ENCODE measurements at regions not wholly inside any gene's neighbourhood (a gene's known extent, or its start where the extent isn't known, plus 50 kb on each side); places are given as distances from the start of the nearest gene placed in this dataset.

DNA sequence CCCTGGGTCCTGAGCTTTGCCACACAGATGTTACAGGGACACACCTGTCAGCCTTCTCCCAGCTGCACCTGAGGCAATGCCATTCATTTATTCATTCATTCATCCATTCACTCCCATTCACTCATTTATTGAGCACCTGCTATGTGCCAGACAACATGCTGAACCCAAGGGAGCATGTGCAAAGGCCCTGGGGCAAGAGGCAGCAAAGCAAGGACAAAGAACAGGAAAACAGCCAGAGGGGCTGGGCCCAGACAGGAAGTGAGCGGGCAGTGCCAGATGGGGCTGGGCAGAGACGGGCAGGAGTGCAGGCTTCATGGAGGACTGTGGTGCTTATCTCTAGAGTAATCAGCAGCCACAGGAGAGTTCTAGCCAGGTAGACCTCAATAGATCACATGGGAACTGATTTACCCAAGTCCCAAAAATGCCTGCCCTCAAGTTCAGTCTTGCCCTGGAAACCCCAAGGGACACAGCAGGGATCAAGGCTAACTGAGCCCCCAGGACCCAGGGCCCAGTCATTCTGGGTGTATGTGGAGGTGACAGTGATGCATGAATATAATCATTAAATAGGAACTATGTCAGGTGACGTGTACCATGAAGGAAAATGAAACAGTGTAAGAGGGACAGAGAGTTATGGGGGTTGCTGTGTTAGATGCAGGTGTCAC, 530.3 kb downstream of the MATN1 start:
- DNase-seq, result no peak

DNA sequence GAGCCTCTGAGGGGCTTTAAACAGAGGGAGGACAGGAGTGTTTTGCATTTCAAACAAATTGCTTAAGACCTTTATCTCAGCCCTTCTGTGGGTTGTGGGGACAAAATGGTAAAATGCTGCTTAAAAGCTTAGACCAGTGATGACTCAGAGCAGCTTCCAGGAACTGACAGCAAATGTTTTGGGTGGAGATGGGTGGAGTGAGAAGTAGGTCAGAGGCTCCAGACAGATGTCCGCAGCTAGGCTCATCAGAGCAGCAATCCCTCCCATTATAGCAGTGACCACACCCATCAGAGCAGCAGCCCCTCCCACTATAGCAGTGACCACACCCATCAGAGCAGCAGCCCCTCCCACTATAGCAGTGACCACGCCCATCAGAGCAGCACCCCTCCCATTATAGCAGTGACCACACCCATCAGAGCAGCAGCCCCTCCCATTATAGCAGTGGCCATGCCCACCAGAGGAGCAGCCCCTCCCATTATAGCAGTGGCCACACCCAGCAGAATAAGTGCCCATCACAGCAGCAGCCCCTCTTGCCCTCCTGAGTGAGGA, 532.2 kb downstream of the MATN1 start:
- DNase-seq, result no peak

DNA sequence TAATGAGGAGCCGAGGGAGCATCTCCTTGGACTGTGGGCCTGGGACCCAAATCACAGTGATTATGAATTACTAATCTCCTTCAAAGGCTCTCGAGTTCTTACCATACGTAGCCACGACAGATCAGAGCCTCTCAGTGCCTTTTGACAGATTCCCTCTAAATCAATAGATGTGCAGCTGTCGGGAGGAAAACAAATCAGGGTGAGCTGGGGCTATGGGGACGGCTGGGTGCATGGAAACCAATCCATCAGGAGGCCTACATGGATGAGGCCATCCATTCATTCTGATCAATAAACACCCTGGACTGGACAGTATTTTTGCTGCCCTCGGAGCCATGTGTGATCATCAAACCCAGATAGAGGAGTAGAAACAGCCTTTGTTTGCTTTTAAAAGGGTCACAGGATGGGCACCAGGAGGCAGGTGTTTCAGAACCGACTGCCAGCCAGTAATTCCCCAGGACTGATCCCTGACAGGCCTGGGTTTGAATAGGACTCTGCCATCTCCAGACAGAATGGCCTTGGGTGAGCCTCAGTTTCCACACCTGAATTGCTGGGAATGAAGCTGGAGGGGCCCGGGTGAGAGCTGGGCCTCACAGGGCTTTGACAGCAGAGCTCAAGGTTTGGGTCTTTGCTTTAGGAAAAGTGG, 532.8 kb downstream of the MATN1 start:
- DNase-seq, result no peak

DNA sequence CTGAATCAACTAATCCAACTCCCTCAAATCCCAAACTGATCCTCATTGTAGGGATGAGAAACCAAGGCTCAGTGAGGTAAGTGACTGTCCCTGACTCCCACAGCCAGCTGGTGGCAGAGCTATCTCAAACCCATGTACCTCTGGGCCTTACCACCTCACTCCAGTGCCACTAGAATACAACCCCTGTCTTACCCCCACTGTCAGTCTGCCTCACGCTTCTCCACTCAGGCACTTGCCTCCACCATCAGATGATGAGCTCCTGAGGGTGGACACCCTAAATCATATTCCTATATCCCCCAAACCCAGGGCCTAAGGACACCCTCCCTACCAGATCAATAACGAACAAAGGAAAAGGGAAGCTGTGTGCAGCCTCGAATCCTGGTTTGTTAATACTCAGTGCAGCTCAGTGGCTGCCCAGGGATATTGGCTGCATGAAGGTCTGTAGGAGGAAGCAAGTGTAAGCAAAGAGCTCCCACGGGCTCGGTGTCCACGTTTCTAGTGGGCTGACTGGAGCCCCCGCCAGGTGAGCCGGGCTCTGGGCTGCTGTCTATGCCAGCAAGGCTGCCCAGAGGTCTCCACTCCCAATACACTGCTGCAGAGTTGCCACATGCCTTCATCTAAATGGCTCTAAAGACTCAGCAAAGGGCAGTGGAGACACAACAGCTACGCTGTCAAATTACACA, 533.4 kb downstream of the MATN1 start:
- no peak for DNase-seq

DNA sequence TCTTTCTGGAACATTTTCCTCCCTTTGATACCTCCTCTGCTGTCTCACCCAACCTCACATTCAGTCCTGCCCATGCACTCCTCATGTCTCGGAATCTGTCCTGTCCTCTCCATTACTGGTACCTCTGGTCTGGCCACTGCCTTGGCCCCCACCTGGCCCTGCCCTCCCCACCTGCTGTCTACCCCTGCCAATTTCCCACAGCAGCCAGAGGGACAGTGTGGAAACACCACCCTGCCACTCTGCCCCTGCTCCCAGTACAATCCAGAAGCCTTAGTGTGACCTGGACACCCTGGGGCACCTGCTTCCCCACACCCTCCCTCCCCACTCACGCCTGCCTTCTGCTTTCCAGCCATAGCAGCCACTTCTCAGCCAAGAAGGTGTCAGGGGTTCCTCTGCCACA, 534.4 kb downstream of the MATN1 start:
- no peak for DNase-seq

DNA sequence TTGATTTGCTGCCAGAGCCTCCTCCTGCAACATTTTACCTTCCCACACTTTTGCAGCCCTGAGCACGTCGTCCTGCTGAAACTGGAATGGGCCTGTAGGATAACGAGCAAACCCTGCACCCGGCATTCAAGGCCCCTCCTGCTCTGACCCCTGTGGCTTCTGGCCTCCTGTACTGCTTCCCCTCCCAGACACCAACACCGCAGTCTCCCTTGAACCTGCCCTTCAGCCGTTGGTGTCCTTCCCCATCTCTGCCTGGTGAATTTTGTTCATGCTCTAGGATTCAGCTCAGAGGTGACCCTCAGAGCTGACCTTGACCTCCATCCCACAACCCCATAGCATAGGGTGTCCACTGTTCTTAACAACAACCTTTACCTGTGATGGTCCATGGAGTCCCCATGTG, 535.1 kb downstream of the MATN1 start:
- DNase-seq, result no peak

DNA sequence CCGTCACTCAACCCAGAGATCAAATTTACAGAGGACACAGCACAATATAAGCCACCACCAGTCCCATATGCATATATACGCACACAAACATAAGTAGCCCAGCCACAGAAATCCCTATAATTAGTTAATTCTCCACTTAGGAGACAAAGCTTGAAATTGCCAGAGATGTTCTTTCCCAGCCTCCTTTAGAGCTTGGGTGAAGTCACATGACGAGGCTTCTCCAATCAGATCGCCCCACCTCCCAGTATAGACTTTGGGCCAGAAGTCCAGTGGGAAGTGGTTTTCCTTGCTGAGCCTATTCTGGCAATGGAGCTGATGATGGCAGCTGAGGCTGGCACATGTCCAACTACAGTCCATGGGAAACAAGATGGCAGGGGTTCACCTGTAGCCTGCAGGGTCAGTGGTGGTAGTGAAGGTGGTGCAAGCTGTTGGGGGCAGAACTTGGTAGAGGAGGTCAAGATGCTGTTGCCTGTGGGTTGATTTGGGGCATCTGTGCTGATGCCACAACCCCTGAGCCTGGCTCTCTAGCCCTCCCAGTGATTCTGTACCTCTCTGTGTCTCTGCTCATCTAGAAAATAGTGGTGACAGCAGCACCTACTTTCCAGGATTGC, 535.9 kb downstream of the MATN1 start:
- no peak for DNase-seq

DNA sequence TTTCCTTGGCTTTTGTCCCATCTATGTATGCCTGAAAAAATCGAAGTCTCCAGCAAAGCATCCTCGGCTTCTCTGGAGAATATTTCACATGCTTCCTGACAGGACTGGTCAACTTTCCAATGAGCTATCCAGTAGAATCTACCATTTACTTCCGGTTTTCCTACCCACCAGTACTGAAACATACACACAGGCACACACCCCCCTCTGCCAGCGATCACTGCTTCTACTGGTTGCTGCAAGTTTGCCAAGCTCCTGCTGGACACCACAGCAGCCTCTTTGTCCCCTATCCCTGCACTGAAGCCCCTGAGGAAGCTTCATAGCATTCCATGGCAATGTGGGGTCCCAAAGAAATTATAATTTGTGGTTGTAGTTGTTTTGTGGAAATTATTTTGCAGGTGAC, 536.8 kb downstream of the MATN1 start:
- no peak for DNase-seq

DNA sequence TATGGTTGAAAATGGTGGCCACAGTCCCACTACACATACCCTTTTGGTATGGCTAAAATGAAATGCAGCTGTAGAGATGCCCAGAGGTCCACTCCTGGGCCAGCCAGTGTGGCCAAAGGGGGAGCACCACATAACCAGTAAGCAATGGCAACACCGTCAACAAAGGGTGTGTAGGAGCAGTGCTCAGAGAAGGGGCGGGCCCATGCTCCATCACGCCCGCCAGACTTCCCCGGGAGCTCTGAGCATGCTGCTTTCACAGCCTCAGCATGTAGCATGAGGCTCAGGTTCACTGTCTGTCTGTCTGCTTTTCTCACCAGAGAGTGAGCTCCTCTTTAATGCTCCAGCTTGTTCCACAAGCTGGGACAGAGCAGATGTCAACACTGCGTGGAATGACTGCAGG, 537.6 kb downstream of the MATN1 start:
- DNase-seq, result no peak

DNA sequence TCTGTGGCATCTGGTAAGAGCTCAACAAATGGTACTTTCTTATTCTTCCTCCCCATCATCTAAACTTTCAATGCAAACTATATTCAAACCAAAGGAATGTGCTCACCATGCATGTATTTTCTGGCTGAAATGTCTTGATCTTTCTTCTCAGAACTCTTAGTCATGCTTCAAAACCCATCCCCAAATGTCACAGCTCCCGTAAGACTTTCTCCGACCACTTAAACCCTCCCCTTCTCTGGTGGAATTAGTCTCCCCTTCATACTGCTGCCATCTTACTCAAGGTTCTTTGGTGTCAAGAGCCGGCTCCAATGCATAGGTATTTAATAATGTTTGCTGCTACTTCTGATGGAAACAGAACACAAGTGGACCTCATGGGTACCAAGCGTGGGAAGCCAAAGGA, 538.1 kb downstream of the MATN1 start:
- no peak for DNase-seq

DNA sequence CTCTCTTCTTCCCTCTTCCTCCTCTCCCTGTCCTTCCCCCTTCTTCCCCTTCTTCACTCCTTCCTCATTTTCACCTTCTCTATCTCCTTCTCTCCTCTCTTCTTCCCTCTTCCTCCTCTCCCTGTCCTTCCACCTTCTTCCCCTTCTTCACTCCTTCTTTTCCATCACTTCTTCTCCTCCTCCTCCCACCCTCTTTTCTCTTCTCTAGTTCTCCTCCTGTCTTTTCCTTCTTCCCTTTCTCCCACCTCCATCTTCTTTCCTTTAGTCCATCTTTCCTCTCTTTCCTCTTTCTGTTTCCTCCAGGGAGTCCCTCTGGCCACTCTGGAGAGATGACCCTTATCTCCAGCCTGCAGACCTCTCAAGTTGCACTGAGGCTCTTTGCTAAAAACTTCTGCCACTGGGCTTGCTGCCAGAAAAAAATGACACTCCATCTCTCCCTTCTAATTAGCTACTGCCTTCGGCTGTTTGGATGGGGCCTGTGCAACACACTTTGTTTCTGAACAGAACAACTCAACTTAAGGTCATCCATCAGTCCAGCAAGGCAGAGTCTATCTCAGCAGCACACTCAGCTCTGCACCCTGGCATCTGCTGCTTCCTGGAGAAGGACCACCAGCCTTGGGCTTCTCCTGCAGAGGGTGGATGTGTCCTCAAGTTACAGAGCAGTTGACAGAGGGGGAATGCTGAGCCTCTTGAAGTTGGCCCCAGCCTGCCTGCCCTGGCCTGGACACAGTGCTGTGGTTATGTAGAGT, 538.8 kb downstream of the MATN1 start:
- DNase-seq, result no peak

DNA sequence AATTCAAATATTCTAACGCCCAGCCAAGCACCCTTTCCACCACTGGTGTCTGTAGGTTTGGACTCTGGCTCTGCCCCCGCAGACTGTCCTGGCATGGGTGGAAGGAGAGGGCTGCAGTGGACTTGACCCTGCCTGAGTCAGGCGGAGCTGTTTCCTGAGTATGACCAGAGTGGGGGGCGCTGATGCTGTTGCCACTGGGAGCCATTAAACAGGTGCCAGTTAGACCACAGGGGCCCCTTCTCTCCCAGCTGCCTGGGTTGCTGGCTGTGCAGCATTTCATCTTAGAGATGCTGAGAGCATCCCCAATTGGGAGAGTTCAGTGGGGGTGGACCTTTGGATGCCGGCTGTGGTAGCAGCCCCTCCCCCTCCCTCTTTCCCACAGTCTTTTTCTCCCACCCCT, 539.5 kb downstream of the MATN1 start:
- DNase-seq, result no peak

DNA sequence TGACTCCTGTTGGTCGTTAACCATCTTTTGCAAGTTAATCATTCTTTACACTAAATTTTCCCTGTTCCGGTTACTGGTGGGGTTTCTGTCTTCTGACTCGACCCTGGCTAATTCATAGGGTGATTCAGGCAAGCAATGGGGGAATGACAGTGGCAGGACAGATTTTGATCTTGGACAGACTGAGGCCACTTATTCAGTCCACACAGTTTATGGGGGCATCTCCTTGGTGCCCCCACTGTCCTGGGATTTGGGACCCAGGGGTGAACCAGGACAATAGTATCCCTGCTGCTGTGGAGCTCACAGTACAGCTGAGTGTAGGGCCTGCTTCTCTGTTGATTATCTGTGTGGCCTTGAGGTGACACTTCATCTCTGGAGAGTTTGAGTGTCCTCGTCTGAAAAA, 540.4 kb downstream of the MATN1 start:
- no peak for DNase-seq

DNA sequence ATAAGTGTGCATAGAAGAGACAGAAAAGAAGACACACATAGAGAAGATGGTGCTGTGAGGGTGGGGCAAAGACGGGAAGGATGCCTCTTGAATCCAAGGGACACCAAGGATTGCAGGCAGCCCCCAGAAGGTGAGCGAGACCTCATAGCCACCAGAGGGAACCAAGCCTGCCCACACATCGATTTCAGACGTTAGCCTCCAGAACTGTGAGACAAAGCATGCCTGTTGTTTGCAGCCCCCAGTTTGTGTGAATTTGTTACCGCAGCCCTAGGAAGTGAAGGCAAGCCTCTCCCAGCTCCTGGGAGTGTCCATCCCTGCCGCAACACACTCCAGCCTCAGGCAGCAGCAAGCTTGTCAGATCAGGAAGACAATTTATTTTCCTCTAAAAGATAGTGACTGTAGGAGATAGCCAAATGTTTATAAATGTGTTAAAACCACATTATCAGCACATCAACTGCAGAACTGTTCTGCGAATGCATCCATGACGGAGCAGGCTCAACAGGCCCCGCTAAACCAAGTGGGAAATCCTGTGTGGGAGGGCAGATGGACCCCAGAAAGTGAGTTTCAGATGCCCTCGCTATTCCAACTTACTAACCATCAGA, 543.3 kb downstream of the MATN1 start:
- no peak for DNase-seq

DNA sequence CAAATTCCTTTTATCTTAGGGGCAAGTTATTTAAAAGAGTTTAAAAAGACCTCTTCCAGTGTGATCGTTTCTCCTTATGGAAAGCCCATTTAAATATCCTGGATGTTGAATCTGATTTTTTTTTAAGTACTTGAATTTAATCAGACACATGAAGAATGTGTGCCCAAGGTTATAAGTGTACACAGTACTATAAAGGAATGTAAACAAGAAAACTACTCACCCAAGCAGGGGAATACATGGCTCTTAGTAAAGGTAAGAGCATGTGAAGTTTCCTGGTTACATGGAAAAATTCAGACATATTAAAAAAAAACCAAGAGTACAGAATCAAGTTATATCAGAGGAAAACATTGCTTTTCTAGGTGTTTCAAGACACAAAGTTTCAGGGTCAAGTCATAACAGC, 546.9 kb downstream of the MATN1 start:
- DNase-seq, result no peak

DNA sequence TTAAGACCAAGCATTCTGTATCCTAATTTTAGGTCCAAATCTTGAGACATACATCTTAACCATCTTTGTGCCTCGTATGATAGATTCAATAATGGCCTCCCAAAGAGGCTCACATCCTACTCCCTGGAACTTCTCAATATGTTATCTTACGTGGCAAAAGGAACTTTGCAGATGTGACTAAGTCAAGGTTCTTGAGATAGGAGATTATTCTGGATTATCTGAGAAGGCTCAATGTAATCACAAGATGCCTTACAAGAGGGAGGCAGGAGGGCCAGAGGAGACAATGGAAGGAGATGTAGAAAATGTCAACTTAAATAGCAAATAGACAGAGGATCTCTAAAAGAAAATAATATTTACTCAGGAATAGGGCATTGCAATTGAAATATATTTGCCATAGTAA, 548.9 kb downstream of the MATN1 start:
- no peak for DNase-seq

DNA sequence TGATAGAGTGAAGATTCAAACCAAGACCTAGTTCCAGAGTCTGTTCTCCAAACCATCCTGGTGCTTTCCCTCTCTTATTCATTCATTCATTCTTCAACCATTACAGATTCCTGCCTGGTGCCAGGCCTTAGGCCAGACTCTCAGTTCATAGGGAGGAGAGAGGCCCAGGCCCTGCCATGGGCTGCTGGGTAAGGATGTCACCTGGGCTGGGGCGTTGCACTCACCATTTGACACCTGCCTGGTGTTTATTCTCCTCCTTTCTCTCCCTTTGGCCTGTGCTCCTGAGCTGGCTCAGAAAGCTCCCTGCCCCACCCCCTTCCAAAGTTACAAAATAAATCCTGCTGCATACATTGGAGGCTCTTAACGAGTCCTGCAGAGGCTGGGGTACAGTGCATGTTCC, 549.8 kb downstream of the MATN1 start:
- DNase-seq, result no peak

DNA sequence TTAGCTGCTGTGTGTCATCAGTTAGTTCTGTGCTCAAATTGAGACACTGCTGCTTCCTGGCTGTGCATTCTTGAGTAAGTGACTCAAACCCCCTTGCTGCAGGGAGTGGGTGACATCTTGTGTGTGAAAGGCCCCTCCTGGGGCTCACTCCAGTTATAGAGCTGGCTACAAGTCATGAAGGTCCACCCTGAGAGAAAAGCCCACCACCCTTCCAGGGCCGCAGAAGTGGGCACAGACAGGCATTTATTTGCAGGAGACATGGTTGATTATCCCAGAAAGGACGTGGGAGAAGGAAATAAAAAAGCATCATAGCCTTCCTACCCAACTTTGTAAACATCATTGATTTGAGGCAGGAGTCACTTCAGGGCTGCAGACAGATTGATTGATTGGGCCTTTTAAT, 550.6 kb downstream of the MATN1 start:
- no peak for DNase-seq

DNA sequence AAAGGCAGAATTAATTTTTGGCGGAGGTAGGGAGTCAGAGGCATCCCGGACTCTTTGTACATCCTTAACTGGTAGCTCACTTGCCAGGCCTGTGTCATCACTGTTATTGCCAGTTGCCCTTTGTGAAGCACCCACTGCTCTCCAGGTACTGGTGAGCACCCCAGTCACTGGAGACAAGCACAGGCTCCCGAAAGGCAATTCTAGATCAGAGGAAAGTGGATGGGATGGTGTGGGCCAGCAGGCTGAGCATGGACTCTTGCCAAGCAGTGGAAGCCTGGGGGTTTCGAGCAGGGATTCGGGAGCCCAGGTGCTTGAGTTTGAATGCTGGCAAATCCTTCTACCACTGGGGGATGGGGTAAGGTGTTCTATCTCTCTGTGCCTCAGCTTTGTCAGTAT, 551.1 kb downstream of the MATN1 start:
- no peak for DNase-seq

DNA sequence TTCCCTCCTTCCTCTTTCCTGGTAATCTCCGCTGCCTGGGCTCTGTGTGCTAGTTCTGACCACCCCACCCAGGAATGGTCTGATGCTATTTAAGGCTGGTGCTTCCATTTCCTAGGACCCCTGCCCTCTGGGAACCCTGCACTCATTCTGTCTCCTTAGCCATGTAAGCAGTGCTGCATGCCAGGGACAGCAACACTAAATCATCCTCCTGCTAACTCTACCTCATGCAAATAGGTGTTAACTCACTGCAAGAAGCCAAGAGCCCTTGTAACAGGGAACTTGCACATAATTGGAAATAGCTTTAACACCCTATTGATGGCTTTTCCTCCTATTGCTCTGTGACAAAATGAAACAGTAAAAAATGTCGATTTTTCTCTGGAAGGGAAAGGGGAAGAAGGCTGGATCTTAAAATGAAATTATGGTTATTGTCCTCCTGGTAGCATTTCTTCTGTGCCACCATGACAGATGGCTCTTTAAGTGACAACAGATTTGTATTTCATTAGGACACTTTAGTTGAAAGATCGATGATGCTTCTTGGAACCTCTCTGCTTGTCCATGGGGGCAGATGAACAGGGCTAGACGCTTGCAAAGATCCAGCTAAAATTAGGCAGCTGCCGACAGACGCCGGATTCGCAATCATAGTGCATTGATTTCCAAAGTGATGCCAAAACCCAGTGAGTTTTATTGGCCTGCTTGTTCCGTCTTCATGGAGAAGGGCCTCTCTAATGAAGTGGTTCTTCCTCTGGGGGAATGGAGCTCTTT, 551.7 kb downstream of the MATN1 start:
- DNase-seq, result no peak

DNA sequence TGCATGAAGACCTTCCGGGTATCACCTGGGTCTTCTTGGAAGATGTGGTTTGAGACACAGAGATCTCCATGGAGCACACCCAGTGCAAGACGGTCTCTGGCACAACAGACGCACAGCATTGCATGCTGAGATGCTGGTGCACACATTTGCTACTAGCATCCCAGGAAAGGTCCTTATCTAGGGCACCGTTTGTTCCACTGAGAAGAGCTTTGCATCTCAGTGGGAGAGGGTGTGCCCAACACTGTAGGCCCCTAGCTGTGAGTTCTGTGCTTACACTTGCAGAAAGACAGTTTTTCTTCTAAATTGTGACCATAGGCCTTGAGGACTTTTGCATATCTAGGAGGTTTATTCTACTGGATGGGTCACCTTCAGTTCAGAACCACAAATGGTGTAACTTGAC, 554.1 kb downstream of the MATN1 start:
- DNase-seq, result no peak

DNA sequence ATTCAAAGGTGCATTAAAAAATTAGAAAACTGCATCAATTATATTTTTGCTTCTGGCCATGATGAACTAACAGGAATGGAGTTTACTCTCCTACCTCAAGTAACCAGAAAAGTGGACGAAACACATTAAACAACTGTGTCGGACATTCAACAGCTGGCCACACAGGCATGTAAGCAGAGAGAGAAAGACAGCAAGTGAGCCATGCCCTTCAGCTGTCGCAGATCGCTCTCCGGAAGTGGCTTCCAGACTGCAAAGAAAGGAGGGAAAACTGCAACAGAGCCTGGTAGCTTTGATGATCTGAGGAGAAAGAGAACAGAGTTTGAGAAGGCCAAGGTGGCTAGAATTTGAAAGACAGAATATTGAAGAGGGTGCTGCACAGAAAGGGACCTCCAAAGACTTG, 557.2 kb downstream of the MATN1 start:
- DNase-seq, result no peak
